Endodermal cell (in vitro differentiated cells): ENCODE measurements at regions not wholly inside any gene's neighbourhood (a gene's known extent, or its start where the extent isn't known, plus 50 kb on each side); places are given as distances from the start of the nearest gene placed in this dataset.

Experiments
- DNase-seq: peaks from one replicate; pipeline ENCODE4 v3.0.0-alpha.2; 2017
- H3K27ac ChIP-seq: 2 replicates; pipeline ENCODE4 v1.5.1; 2013; ENCODE audit warnings: mild to moderate bottlenecking, low read depth, low read length, moderate library complexity
- H3K27me3 ChIP-seq: 2 replicates; pipeline ENCODE4 v1.6.1; 2013; ENCODE audit warnings: mild to moderate bottlenecking, low read length, moderate library complexity; ENCODE audit not compliant: insufficient read depth, control insufficient read depth, poor library complexity, severe bottlenecking
- H3K36me3 ChIP-seq: 2 replicates; pipeline ENCODE4 v1.7.0; 2013; ENCODE audit warnings: mild to moderate bottlenecking, low read length, moderate library complexity; ENCODE audit not compliant: control insufficient read depth, insufficient read depth
- H3K4me1 ChIP-seq: one replicate; pipeline ENCODE4 v1.7.0; 2013; ENCODE audit warnings: low read length; ENCODE audit not compliant: control insufficient read depth, insufficient read depth
- H3K4me3 ChIP-seq: 2 replicates; pipeline ENCODE4 v1.5.1; 2013; ENCODE audit warnings: mild to moderate bottlenecking, low read length, moderate library complexity
- H3K9ac ChIP-seq: 2 replicates; pipeline ENCODE4 v1.6.1; 2013; ENCODE audit warnings: mild to moderate bottlenecking, low read length, moderate library complexity; ENCODE audit not compliant: poor library complexity, severe bottlenecking; ENCODE audit errors: extremely low read depth
- H3K9me3 ChIP-seq: 2 replicates; pipeline ENCODE4 v1.6.1; 2013; ENCODE audit warnings: mild to moderate bottlenecking, low read length, moderate library complexity; ENCODE audit not compliant: control insufficient read depth
- H3K27ac Mint-ChIP-seq: 2 replicates; pipeline ENCODE4 v1.8.0; 2020; ENCODE audit warnings: mixed read lengths
- H3K27me3 Mint-ChIP-seq: 2 replicates; pipeline ENCODE4 v1.8.0; 2021; ENCODE audit warnings: mild to moderate bottlenecking, mixed read lengths; ENCODE audit not compliant: insufficient read depth
- H3K36me3 Mint-ChIP-seq: 2 replicates; pipeline ENCODE4 v1.8.0; 2020; ENCODE audit warnings: low read depth, mixed read lengths
- H3K4me1 Mint-ChIP-seq: 2 replicates; pipeline ENCODE4 v1.8.0; 2020; ENCODE audit warnings: mixed read lengths
- H3K4me3 Mint-ChIP-seq: 2 replicates; pipeline ENCODE4 v1.8.0; 2020; ENCODE audit warnings: mild to moderate bottlenecking, moderate library complexity, mixed read lengths
- H3K9me3 Mint-ChIP-seq: 2 replicates; pipeline ENCODE4 v1.8.0; 2020; ENCODE audit warnings: mild to moderate bottlenecking, mixed read lengths
- CTCF ChIP-seq: fragments of 200-600 bp; sonication (generic); conservative IDR thresholded peaks from 2 replicates; pipeline ENCODE4 v1.5.0; 2021; ENCODE audit warnings: antibody characterized with exemption, mild to moderate bottlenecking
- WGBS, 2 experiments: methylation state at CpG; one replicate each; pipeline versions ENCODE4 v1.1.5 to v1.1.7; 2013; ENCODE audit warnings: missing lambda C conversion rate in 2 of 2, mixed read lengths in 1 of 2; ENCODE audit not compliant: insufficient coverage in 1 of 2, insufficient read length in 1 of 2; 5-methylcytosine and 5-hydroxymethylcytosine counted together

GRCh38 chr12:107167756-107168155 lies 74.4 kb upstream of the CRY1 start:
- Histone ChIP-seq H3K9ac (no peak overlapping the region), H3K36me3 (no peaks in the 10 kb centered on the region), H3K4me3 (no peak overlapping the region), H3K27ac (no peak overlapping the region), H3K9me3 (no peaks in the 10 kb centered on the region), H3K27me3 (peaks cover 45% of the 10 kb centered on the region), H3K4me1 (no peaks in the 10 kb centered on the region)
- WGBS, 2 experiments = 58% methylated on average over 2 of the region's 3 CpGs; no CpG with 5 or more reads in 1 of the 2 experiments
- Mint-ChIP-seq H3K9me3 (no peaks in the 10 kb centered on the region), H3K27me3 (peaks cover 16% of the 10 kb centered on the region), H3K36me3 (no peaks in the 10 kb centered on the region), H3K4me1 (no peaks in the 10 kb centered on the region), H3K27ac (no peak overlapping the region), H3K4me3 (no peak overlapping the region)
- TF ChIP-seq CTCF = no peak
- DNase-seq = no peak

GRCh38 chr12:107169200-107169599 lies 75.9 kb upstream of the CRY1 start:
- H3K36me3 Mint-ChIP-seq = no peaks in the 10 kb centered on the region
- H3K4me1 ChIP-seq = no peaks in the 10 kb centered on the region
- H3K4me1 Mint-ChIP-seq = no peaks in the 10 kb centered on the region
- H3K9ac ChIP-seq = no peak overlapping the region
- H3K4me3 Mint-ChIP-seq = no peak overlapping the region
- H3K4me3 ChIP-seq = no peak overlapping the region
- DNase-seq = no peak
- H3K9me3 ChIP-seq = no peaks in the 10 kb centered on the region
- no peak for TF ChIP-seq CTCF
- no peaks in the 10 kb centered on the region for H3K36me3 ChIP-seq
- no peak overlapping the region for H3K27ac ChIP-seq
- peaks cover 36% of the 10 kb centered on the region for H3K27me3 ChIP-seq
- H3K9me3 Mint-ChIP-seq = no peaks in the 10 kb centered on the region
- 83 to 88% methylated on average over 3 to 6 of the region's 6 CpGs for WGBS, 2 experiments
- H3K27me3 Mint-ChIP-seq = peaks cover 11% of the 10 kb centered on the region
- no peak overlapping the region for H3K27ac Mint-ChIP-seq

- no peak overlapping the region for H3K4me3 ChIP-seq
- Mint-ChIP-seq H3K9me3 (peaks cover 2% of the 10 kb centered on the region), H3K36me3 (no peaks in the 10 kb centered on the region), H3K27me3 (peaks cover 5% of the 10 kb centered on the region), H3K4me1 (peaks cover 9% of the 10 kb centered on the region), H3K4me3 (no peak overlapping the region), H3K27ac (no peak overlapping the region)
- no peak overlapping the region for H3K9ac ChIP-seq
- H3K9me3 ChIP-seq = no peaks in the 10 kb centered on the region
- DNase-seq = no peak
- no peaks in the 10 kb centered on the region for H3K36me3 ChIP-seq
- H3K4me1 ChIP-seq = no peaks in the 10 kb centered on the region
- no peaks in the 10 kb centered on the region for H3K27me3 ChIP-seq
- H3K27ac ChIP-seq = no peak overlapping the region
- WGBS, 2 experiments = 93 to 96% methylated on average over 4 to 5 of the region's 5 CpGs
- no peak for TF ChIP-seq CTCF
Observed at GRCh38 chr12:107178776-107179175, 85.4 kb upstream of the CRY1 start.
